Bronchial epithelial cell (primary cell): ENCODE measurements at regions not wholly inside any gene's neighbourhood (a gene's known extent, or its start where the extent isn't known, plus 50 kb on each side); places are given as distances from the start of the nearest gene placed in this dataset.
A peak's percentile ranks its signal among the peaks of the same experiment; 100 is the strongest.

Experiments used
- DNase-seq: peaks from one replicate; pipeline ENCODE4 v3.0.0-alpha.2; 2010; ENCODE audit warnings: low read depth
- FAIRE-seq: peaks from 2 replicates; lab custom pipeline; 2011; peaks lifted over from hg19 to GRCh38; lab: Jason Lieb, UNC
- H3K27me3 ChIP-seq: 2 replicates; pipeline ENCODE4 v1.5.1; 2011; ENCODE audit warnings: low read length; ENCODE audit not compliant: control insufficient read depth, insufficient read depth
- H3K36me3 ChIP-seq: 2 replicates; pipeline ENCODE4 v1.5.1; 2011; ENCODE audit warnings: low read length; ENCODE audit not compliant: control insufficient read depth, insufficient read depth
- H3K4me3 ChIP-seq: 2 replicates; pipeline ENCODE4 v1.5.1; 2011; ENCODE audit warnings: mild to moderate bottlenecking, low read depth, low read length, control low read depth
- TF ChIP-seq, protein P1 (sequence below): IDR thresholded peaks from 2 replicates; pipeline ENCODE4 v1.5.1; 2011; ENCODE audit warnings: mild to moderate bottlenecking, moderate library complexity, low read length, control low read depth, inconsistent platforms; ENCODE audit not compliant: insufficient read depth, severe bottlenecking

DNA sequence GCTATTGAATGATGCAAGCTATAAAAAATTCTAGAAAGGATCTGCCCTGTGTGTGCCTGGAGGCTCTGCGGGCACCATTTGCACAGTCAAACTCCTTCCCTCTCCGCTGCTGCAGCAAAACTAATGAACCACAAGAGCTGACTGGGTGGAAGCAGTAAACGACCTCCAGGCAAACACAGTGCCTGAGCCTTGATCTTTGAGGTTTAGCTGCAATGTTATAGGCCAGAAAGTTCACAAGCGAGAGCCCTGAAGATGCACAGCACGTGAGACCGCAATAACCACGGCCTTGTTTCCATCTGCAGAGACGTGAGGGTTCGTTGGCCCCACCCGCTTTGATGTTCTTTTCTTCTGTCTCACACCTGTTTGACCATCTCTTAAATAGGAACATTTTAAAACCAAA, 69.2 kb upstream of the S1PR3 start:
- no peaks in the 10 kb centered on the region for H3K27me3 ChIP-seq
- H3K36me3 ChIP-seq = no peaks in the 10 kb centered on the region
- FAIRE-seq = no peak
- no peak for DNase-seq
- H3K4me3 ChIP-seq = no peak overlapping the region
- TF ChIP-seq, protein P1, sequence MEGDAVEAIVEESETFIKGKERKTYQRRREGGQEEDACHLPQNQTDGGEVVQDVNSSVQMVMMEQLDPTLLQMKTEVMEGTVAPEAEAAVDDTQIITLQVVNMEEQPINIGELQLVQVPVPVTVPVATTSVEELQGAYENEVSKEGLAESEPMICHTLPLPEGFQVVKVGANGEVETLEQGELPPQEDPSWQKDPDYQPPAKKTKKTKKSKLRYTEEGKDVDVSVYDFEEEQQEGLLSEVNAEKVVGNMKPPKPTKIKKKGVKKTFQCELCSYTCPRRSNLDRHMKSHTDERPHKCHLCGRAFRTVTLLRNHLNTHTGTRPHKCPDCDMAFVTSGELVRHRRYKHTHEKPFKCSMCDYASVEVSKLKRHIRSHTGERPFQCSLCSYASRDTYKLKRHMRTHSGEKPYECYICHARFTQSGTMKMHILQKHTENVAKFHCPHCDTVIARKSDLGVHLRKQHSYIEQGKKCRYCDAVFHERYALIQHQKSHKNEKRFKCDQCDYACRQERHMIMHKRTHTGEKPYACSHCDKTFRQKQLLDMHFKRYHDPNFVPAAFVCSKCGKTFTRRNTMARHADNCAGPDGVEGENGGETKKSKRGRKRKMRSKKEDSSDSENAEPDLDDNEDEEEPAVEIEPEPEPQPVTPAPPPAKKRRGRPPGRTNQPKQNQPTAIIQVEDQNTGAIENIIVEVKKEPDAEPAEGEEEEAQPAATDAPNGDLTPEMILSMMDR = no peak

DNA sequence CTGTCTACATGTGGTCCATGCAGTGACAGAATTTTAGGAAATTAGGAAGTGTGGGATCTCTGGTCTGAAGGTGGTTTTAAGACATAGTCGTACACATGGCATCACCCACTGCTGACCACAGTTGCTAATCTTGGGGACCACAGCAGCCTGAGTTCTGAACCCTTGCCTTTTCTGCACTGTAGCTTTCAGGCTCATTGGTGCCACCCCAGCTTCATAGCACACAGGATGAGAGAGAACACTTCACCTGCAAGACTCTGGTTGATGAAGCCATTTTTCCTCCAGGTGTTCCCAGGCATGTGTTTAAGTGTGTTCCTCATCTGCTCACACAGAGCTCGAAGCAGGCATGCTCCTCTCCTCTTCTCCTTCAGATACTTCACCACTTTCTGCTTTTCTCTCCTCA, 68.2 kb upstream of the S1PR3 start:
- DNase-seq (no peak), FAIRE-seq (no peak)
- no peaks in the 10 kb centered on the region for H3K36me3 ChIP-seq
- TF ChIP-seq, protein P1 = no peak
- H3K4me3 ChIP-seq = no peak overlapping the region
- no peaks in the 10 kb centered on the region for H3K27me3 ChIP-seq

DNA sequence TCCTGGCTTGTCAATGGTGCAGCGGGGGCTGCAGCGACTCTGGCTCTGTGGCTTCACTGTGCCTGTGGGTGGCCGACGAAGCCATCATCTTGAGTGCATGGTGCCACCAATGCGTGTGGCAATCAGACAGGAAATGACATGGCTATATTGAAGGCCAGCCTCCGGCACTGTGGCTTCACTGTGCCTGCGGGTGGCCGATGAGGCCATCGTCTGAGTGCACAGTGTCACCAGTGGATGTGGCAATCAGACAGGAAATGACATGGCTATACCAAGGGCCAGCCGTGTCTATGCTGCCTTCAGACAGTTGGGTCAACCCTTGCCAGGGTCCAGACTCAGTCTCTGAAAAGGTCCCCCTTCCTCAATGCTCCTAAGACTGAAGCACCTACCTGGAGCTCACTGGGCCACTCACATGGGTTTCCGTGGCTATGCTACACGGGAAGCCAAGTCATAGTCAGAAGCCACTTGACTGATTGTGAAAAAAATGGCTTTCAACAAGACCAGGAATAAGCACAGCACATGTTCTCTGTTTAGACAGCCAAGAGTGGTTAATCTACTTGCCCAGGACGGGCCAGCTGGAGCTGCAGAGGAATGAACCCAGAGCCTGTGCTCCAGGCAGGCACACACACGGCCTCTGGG, 67.5 kb upstream of the S1PR3 start:
- no peak for DNase-seq
- Histone ChIP-seq H3K36me3 (no peaks in the 10 kb centered on the region), H3K27me3 (no peaks in the 10 kb centered on the region), H3K4me3 (no peak overlapping the region)
- FAIRE-seq = no peak
- TF ChIP-seq, protein P1 = no peak

DNA sequence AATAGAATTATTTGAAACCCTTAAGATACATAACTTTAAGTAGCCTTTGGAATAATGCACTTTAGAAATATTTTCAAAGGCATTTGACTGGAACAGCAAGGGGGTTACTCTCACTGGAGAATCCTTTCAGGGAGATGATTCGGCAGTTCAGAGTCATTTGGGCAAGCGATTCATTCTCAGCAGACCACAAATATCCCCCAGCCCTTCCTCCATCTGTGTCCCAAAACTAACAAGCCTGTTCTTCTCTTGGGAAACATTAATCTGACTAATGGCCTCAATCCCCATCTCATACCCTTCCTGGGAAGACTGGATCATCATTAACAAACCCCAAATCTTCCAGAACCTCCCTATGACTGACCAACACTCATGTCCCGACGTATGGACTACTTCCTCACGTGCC, 65.8 kb upstream of the S1PR3 start:
- peak; percentile 75 for FAIRE-seq
- TF ChIP-seq, protein P1 = no peak
- no peaks in the 10 kb centered on the region for H3K36me3 ChIP-seq

DNA sequence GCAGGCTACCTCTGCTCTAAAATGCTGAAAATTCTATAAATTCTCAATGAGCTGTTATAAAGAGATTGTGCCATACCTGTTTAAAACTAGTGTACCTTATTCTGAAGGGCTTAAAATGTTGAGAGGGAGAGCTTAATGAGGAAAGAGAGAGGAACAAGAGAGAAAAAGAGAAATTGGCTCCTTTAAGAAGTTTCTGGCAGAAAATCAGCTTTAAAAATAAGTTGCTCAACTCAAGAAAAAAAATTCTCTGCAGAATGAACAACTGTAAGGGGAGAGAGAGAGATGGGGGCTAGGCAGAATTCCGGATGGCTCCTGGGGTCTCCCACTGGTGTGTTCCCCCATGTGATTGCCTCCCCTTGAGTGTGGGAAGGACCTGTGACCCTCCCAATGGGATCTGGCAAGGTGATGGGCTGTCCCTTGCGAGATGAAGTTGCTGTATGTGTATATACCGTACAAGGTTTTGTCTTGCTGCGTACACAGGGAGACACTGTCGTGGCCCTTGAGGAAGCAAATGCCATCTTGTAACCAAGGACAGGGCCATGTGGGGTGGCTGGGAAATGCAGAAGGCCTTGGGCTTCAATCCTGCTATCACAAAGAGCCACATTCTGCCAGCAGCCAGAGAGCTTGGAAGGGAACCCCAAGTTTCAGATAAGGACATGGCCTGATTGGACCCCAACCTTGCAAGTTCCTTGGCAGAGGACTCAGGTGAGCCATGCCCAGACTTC, 64.3 kb upstream of the S1PR3 start:
- Histone ChIP-seq H3K36me3 (no peaks in the 10 kb centered on the region), H3K27me3 (no peaks in the 10 kb centered on the region), H3K4me3 (no peak overlapping the region)
- no peak for FAIRE-seq
- DNase-seq = no peak
- TF ChIP-seq, protein P1 = no peak

More for the DNA sequence above, 65.8 kb upstream of the S1PR3 start:
- Histone ChIP-seq H3K4me3 (no peak overlapping the region), H3K27me3 (no peaks in the 10 kb centered on the region)
- no peak for DNase-seq
